ENCODE measurements at regions not wholly inside any gene's neighbourhood (a gene's known extent, or its start where the extent isn't known, plus 50 kb on each side); places are given as distances from the start of the nearest gene placed in this dataset.

DNA sequence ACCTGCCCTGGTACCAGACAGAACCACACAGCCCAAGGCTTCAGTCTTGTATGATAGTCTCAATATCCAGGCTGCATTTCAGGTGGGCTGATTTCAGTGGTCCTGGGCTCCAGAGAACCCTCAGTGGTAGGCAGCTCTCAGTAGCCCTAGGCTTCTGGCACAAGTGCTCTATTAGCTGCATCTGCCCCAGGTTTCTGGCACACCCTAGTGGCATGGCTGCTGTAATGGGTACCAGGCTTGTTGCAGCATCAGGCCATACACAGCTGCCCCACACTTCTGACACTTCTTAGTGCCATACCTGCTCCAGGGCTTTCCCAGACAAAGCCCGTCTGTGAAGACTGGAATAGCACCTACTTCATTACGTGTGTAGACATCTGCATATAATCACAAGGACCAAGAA, 1062.2 kb upstream of the EPHA6 start:
- Histone ChIP-seq H3K9ac (replicated peaks in 1 of 4; ENCODE audit: extremely low read depth in 1 of 4, low read depth in 3 of 4, low read length in 3 of 4) (no peak overlapping the region), H2BK15ac (ENCODE audit: low read length) (no peak overlapping the region), H4K91ac (replicated peaks; ENCODE audit: insufficient read length, low read length) (no peak overlapping the region), H3K14ac (ENCODE audit: insufficient read length) (no peak overlapping the region), H2BK120ac (replicated peaks; ENCODE audit: low read depth, low read length) (no peak overlapping the region), H2AK5ac (ENCODE audit: low read depth, low read length) (no peak overlapping the region), H3K23me2 (ENCODE audit: low read depth, low read length) (no peaks in the 10 kb centered on the region), H3K56ac (replicated peaks; ENCODE audit: insufficient read length, low read depth, low read length) (no peak overlapping the region), H2BK12ac (ENCODE audit: low read depth, low read length) (no peak overlapping the region), H3K4me3 (ENCODE audit: extremely low read depth in 1 of 4, insufficient read depth in 2 of 4, low read depth in 3 of 4, low read length in 4 of 4) (no peak overlapping the region), H3K4ac (replicated peaks; ENCODE audit: insufficient read length, low read depth, low read length) (no peak overlapping the region), H2BK5ac (ENCODE audit: low read depth, low read length) (no peak overlapping the region), H3K36me3 (ENCODE audit: control insufficient read depth in 2 of 4, insufficient read depth in 4 of 4, low read length in 3 of 4) (no peaks in the 10 kb centered on the region), H3K23ac (ENCODE audit: insufficient read length) (no peak overlapping the region), H3K18ac (ENCODE audit: extremely low read depth, low read length) (no peak overlapping the region), H3K79me1 (ENCODE audit: low read depth, low read length) (no peaks in the 10 kb centered on the region), H3K27ac (ENCODE audit: low read depth, low read length) (no peak overlapping the region), H3K79me2 (ENCODE audit: control insufficient read depth in 1 of 2, insufficient read depth in 2 of 2, low read length in 2 of 2) (no peaks in the 10 kb centered on the region), H3K4me1 (replicated peaks in 1 of 4; ENCODE audit: control insufficient read depth in 3 of 4, insufficient read depth in 4 of 4, low read length in 3 of 4) (no peaks in the 10 kb centered on the region), H3K4me2 (ENCODE audit: insufficient read depth in 1 of 2, low read depth in 2 of 2, low read length in 2 of 2) (no peak overlapping the region), H4K5ac (ENCODE audit: insufficient read length, low read depth, low read length) (no peak overlapping the region), H2AFZ (ENCODE audit: low read length) (peak overlapping the region; percentile 70), H3K27me3 (replicated peaks in 1 of 4; ENCODE audit: control insufficient read depth in 3 of 4, extremely low read depth in 1 of 4, insufficient read depth in 3 of 4, low read length in 3 of 4) (no peaks in the 10 kb centered on the region), H4K8ac (ENCODE audit: extremely low read depth, insufficient read depth, low read length) (no peak overlapping the region), H3K9me3 (ENCODE audit: insufficient read depth in 2 of 2, low read depth in 1 of 2, low read length in 1 of 2) (no peaks in the 10 kb centered on the region), H4K20me1 (replicated peaks in 1 of 2; ENCODE audit: control insufficient read depth in 1 of 2, insufficient read depth in 2 of 2, low read length in 2 of 2) (no peaks in the 10 kb centered on the region), H2BK20ac (ENCODE audit: low read length) (no peak overlapping the region)
- WGBS, 2 experiments (ENCODE audit: extremely low coverage in 1 of 2, insufficient coverage in 1 of 2, insufficient read length in 1 of 2, insufficient replicate concordance in 2 of 2, low coverage in 1 of 2, low lambda C conversion rate in 2 of 2, missing lambda C conversion rate in 1 of 2): 93% methylated on average over 2 of the region's 2 CpGs; no CpG with 5 or more reads in 1 of the 2 experiments
- DNase-seq (ENCODE audit: low read depth in 1 of 2, low spot score in 2 of 2): no peak
- TF ChIP-seq, protein P1, sequence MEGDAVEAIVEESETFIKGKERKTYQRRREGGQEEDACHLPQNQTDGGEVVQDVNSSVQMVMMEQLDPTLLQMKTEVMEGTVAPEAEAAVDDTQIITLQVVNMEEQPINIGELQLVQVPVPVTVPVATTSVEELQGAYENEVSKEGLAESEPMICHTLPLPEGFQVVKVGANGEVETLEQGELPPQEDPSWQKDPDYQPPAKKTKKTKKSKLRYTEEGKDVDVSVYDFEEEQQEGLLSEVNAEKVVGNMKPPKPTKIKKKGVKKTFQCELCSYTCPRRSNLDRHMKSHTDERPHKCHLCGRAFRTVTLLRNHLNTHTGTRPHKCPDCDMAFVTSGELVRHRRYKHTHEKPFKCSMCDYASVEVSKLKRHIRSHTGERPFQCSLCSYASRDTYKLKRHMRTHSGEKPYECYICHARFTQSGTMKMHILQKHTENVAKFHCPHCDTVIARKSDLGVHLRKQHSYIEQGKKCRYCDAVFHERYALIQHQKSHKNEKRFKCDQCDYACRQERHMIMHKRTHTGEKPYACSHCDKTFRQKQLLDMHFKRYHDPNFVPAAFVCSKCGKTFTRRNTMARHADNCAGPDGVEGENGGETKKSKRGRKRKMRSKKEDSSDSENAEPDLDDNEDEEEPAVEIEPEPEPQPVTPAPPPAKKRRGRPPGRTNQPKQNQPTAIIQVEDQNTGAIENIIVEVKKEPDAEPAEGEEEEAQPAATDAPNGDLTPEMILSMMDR (IDR thresholded peaks at IDR 0.05; ENCODE audit: control extremely low read depth in 1 of 3, insufficient read depth in 1 of 3, low read depth in 1 of 3, low read length in 3 of 3): peak; percentile 4 to 38 (median 36); a peak in 3 of 4 replicates
- TF ChIP-seq RAD21 (IDR thresholded peaks at IDR 0.05 in 1 of 2, conservative IDR thresholded peaks at IDR 0.05 in 1 of 2; ENCODE audit: low read depth in 2 of 2, low read length in 2 of 2): peak; percentile 48 to 68
- no peak for TF ChIP-seq TAF7 (optimal IDR thresholded peaks at IDR 0.05; ENCODE audit: borderline replicate concordance, low read depth, low read length)
- ChIA-PET POLR2A (ENCODE audit: partially characterized antibody) (no interaction called here), CTCF (ENCODE audit: partially characterized antibody) (interaction anchor here (0.6 to 1.4 kb wide), 4 partner anchors 47 to 472 kb away, joined by 3 to 4 read pairs (median 3); no protein-coding TSS in a partner anchor)
- FAIRE-seq: no peak

All from H1 (cell line).